WTC11 (cell line): ENCODE measurements at regions not wholly inside any gene's neighbourhood (a gene's known extent, or its start where the extent isn't known, plus 50 kb on each side); places are given as distances from the start of the nearest gene placed in this dataset.

Source experiments
- ATAC-seq: fragments of 200-7000 bp; cut with Tn5 transposase; 2 replicates; pipeline ENCODE4 v1.10.0; 2021; ENCODE audit warnings: mild to moderate bottlenecking, moderate library complexity
- CTCF ChIA-PET: fragments of 300-600 bp; sonication (Branson Sonifier 250); formaldehyde crosslinking; loops from one replicate; lab custom pipeline; 2021; ENCODE audit warnings: antibody characterized with exemption; lab: Charles Lee
- POLR2A ChIA-PET: fragments of 350-600 bp; sonication (Branson Sonifier 250); formaldehyde crosslinking; loops from one replicate; lab custom pipeline; 2021; ENCODE audit warnings: antibody characterized with exemption; lab: Charles Lee
- DNase-seq: peaks from one replicate; pipeline ENCODE4 v3.0.0; 2021; ENCODE audit warnings: low spot score
- H3K27ac Mint-ChIP-seq: 2 replicates; pipeline ENCODE4 v1.8.0; 2021; ENCODE audit warnings: mixed read lengths
- H3K27me3 Mint-ChIP-seq: 2 replicates; pipeline ENCODE4 v1.8.0; 2021; ENCODE audit warnings: low read depth, mild to moderate bottlenecking, moderate library complexity, mixed read lengths
- H3K36me3 Mint-ChIP-seq: 2 replicates; pipeline ENCODE4 v1.8.0; 2021; ENCODE audit warnings: mixed read lengths
- H3K4me1 Mint-ChIP-seq: 2 replicates; pipeline ENCODE4 v1.8.0; 2022; ENCODE audit warnings: mixed read lengths
- H3K4me3 Mint-ChIP-seq: 2 replicates; pipeline ENCODE4 v1.8.0; 2021; ENCODE audit warnings: mild to moderate bottlenecking, moderate library complexity, mixed read lengths
- H3K9me3 Mint-ChIP-seq: 2 replicates; pipeline ENCODE4 v1.8.0; 2021; ENCODE audit warnings: mixed read lengths
- AFF4 ChIP-seq: sonication (generic); formaldehyde crosslinking; IDR thresholded peaks from 2 replicates; pipeline ENCODE4 v1.8.1; 2023; ENCODE audit warnings: mild to moderate bottlenecking, missing genetic modification reagents, borderline replicate concordance
- CTCF ChIP-seq: fragments of 200-600 bp; IDR thresholded peaks from 2 replicates; pipeline ENCODE4 v1.8.0; 2022; ENCODE audit warnings: antibody characterized with exemption
- E2F1 ChIP-seq: sonication (generic); formaldehyde crosslinking; IDR thresholded peaks from 2 replicates; pipeline ENCODE4 v1.8.0; 2022; ENCODE audit warnings: mild to moderate bottlenecking, missing genetic modification reagents
- ERG ChIP-seq: fragments of 250-450 bp; sonication (Bioruptor Pico); IDR thresholded peaks from 2 replicates; pipeline ENCODE4 v1.8.0; 2021; ENCODE audit warnings: mild to moderate bottlenecking
- ESRRA ChIP-seq: sonication (generic); formaldehyde crosslinking; IDR thresholded peaks from 2 replicates; pipeline ENCODE4 v1.8.1; 2022; ENCODE audit warnings: mild to moderate bottlenecking, missing genetic modification reagents, borderline replicate concordance
- ETV6 ChIP-seq: sonication (generic); formaldehyde crosslinking; IDR thresholded peaks from 2 replicates; pipeline ENCODE4 v1.8.1; 2022; ENCODE audit warnings: mild to moderate bottlenecking, missing genetic modification reagents
- HMGA2 ChIP-seq: fragments of 250-450 bp; sonication (Bioruptor Pico); IDR thresholded peaks from 2 replicates; pipeline ENCODE4 v1.4.0; 2021; ENCODE audit warnings: mild to moderate bottlenecking, moderate library complexity
- NFATC4 ChIP-seq: fragments of 250-450 bp; sonication (Bioruptor Pico); IDR thresholded peaks from 2 replicates; pipeline ENCODE4 v1.9.0; 2021; ENCODE audit warnings: mild to moderate bottlenecking
- NFE2L1 ChIP-seq: sonication (generic); formaldehyde crosslinking; IDR thresholded peaks from 2 replicates; pipeline ENCODE4 v1.8.1; 2023; ENCODE audit warnings: missing genetic modification reagents
- SP1 ChIP-seq: sonication (generic); formaldehyde crosslinking; conservative IDR thresholded peaks from 2 replicates; pipeline ENCODE4 v1.8.1; 2022; ENCODE audit warnings: missing genetic modification reagents
- TEAD4 ChIP-seq: sonication (generic); formaldehyde crosslinking; IDR thresholded peaks from 2 replicates; pipeline ENCODE4 v1.8.0; 2022; ENCODE audit warnings: mild to moderate bottlenecking, missing genetic modification reagents
- ZNF138 ChIP-seq: sonication (generic); formaldehyde crosslinking; conservative IDR thresholded peaks from 2 replicates; pipeline ENCODE4 v1.8.1; 2022; ENCODE audit warnings: mild to moderate bottlenecking, moderate library complexity, missing genetic modification reagents
- ZNF219 ChIP-seq: sonication (generic); formaldehyde crosslinking; IDR thresholded peaks from 2 replicates; pipeline ENCODE4 v1.8.0; 2023; ENCODE audit warnings: missing genetic modification reagents, mild to moderate bottlenecking, borderline replicate concordance
- ZNF281 ChIP-seq: sonication (generic); formaldehyde crosslinking; IDR thresholded peaks from 2 replicates; pipeline ENCODE4 v1.8.0; 2023; ENCODE audit warnings: mild to moderate bottlenecking, missing genetic modification reagents
- ZNF423 ChIP-seq: fragments of 250-450 bp; sonication (Bioruptor Pico); IDR thresholded peaks from 2 replicates; pipeline ENCODE4 v2.1.2; 2022; ENCODE audit warnings: mild to moderate bottlenecking, moderate library complexity
- ZNF512 ChIP-seq: sonication (generic); formaldehyde crosslinking; IDR thresholded peaks from 2 replicates; pipeline ENCODE4 v1.8.1; 2022; ENCODE audit warnings: missing genetic modification reagents, borderline replicate concordance

- TF ChIP-seq AFF4 (CRISPR knock-in tag) (no peak), ZNF281 (CRISPR knock-in tag) (no peak), SP1 (CRISPR knock-in tag) (no peak), NFE2L1 (CRISPR knock-in tag) (no peak), E2F1 (CRISPR knock-in tag) (no peak), ERG (CRISPR knock-in tag) (no peak), ZNF219 (no peak)
These were observed 112.6 kb downstream of the ESM1 start (continued) for GRCh38 chr5:54872810-54873209.

GRCh38 chr5:54870271-54870670, 115.1 kb downstream of the ESM1 start:
- Mint-ChIP-seq H3K4me1 (peaks cover 25% of the 10 kb centered on the region), H3K4me3 (no peak overlapping the region), H3K9me3 (no peaks in the 10 kb centered on the region), H3K27ac (no peak overlapping the region), H3K36me3 (no peaks in the 10 kb centered on the region), H3K27me3 (peaks cover 4% of the 10 kb centered on the region; the same call in 1 of the 2 replicates)
- TF ChIP-seq ESRRA (CRISPR knock-in tag) (no peak), ZNF423 (CRISPR knock-in tag) (no peak), ETV6 (CRISPR knock-in tag) (no peak), HMGA2 (no peak), ZNF138 (CRISPR knock-in tag) (no peak), TEAD4 (CRISPR knock-in tag) (no peak), ZNF512 (CRISPR knock-in tag) (no peak), CTCF (no peak), NFATC4 (CRISPR knock-in tag) (no peak)
- DNase-seq (no peak), ATAC-seq (no peak)
- ChIA-PET POLR2A (no interaction called here), CTCF (no interaction called here)
